H9 (cell line): ENCODE measurements at regions not wholly inside any gene's neighbourhood (a gene's known extent, or its start where the extent isn't known, plus 50 kb on each side); places are given as distances from the start of the nearest gene placed in this dataset.
A peak's percentile ranks its signal among the peaks of the same experiment; 100 is the strongest.

Experiments used
- DNase-seq: peaks from one replicate; pipeline ENCODE4 v3.0.0-alpha.2; 2017
- H2AFZ ChIP-seq: one replicate; pipeline ENCODE4 v1.6.1; 2013; ENCODE audit warnings: mild to moderate bottlenecking, low read length, control low read depth, moderate library complexity
- H2AK5ac ChIP-seq: 2 replicates; pipeline ENCODE4 v1.6.1; 2013; ENCODE audit warnings: low read length, control low read depth, mixed read lengths; ENCODE audit not compliant: insufficient read length
- H2BK120ac ChIP-seq: one replicate; pipeline ENCODE4 v1.6.1; 2013; ENCODE audit warnings: low read depth, mild to moderate bottlenecking, low read length, control low read depth, inconsistent platforms; ENCODE audit not compliant: poor library complexity, severe bottlenecking
- H2BK12ac ChIP-seq: 2 replicates; pipeline ENCODE4 v1.6.1; 2013; ENCODE audit warnings: low read length, control low read depth, mixed read lengths, low read depth; ENCODE audit not compliant: insufficient read length
- H2BK15ac ChIP-seq: 2 replicates; pipeline ENCODE4 v1.6.1; 2013; ENCODE audit warnings: low read depth, low read length, control low read depth
- H2BK20ac ChIP-seq: one replicate; pipeline ENCODE4 v1.6.1; 2013; ENCODE audit warnings: low read depth, mild to moderate bottlenecking, low read length, control low read depth, inconsistent platforms; ENCODE audit not compliant: poor library complexity, severe bottlenecking
- H2BK5ac ChIP-seq: 2 replicates; pipeline ENCODE4 v1.6.1; 2013; ENCODE audit warnings: low read length, control low read depth, mixed read lengths; ENCODE audit not compliant: insufficient read length
- H3K14ac ChIP-seq: 2 replicates; pipeline ENCODE4 v1.6.1; 2013; ENCODE audit warnings: low read length, control low read depth; ENCODE audit not compliant: insufficient read depth
- H3K18ac ChIP-seq: 2 replicates; pipeline ENCODE4 v1.6.1; 2013; ENCODE audit warnings: low read depth, mild to moderate bottlenecking, mixed read lengths, low read length, control low read depth; ENCODE audit not compliant: insufficient read length
- H3K23ac ChIP-seq: 2 replicates; pipeline ENCODE4 v1.6.1; 2013; ENCODE audit warnings: low read length, control low read depth, mixed read lengths, low read depth; ENCODE audit not compliant: insufficient read length
- H3K23me2 ChIP-seq: 2 replicates; pipeline ENCODE4 v1.6.1; 2013; ENCODE audit warnings: low read depth, mild to moderate bottlenecking, mixed read lengths, low read length, control low read depth; ENCODE audit not compliant: insufficient read length, poor library complexity, severe bottlenecking
- H3K27ac ChIP-seq: 2 replicates; pipeline ENCODE4 v1.5.1; 2013; ENCODE audit warnings: low read length, control low read depth, mixed read lengths, low read depth; ENCODE audit not compliant: insufficient read length
- H3K27me3 ChIP-seq: 2 replicates; pipeline ENCODE4 v1.6.1; 2013; ENCODE audit warnings: low read length, control low read depth, inconsistent platforms; ENCODE audit not compliant: insufficient read depth
- H3K4ac ChIP-seq: 2 replicates; pipeline ENCODE4 v1.6.1; 2013; ENCODE audit warnings: low read depth, mild to moderate bottlenecking, control low read depth, inconsistent platforms, low read length, moderate library complexity
- H3K4me1 ChIP-seq: 2 replicates; pipeline ENCODE4 v1.6.1; 2013; ENCODE audit warnings: low read length, control low read depth, inconsistent platforms; ENCODE audit not compliant: insufficient read depth
- H3K4me2 ChIP-seq: 2 replicates; pipeline ENCODE4 v1.6.1; 2013; ENCODE audit warnings: low read length, control low read depth, mixed read lengths; ENCODE audit not compliant: insufficient read length, insufficient read depth
- H3K56ac ChIP-seq: 2 replicates; pipeline ENCODE4 v1.6.1; 2013; ENCODE audit warnings: low read depth, mild to moderate bottlenecking, mixed read lengths, low read length, control low read depth; ENCODE audit not compliant: insufficient read length
- H3K79me1 ChIP-seq: 2 replicates; pipeline ENCODE4 v1.6.1; 2013; ENCODE audit warnings: low read depth, mild to moderate bottlenecking, moderate library complexity, low read length, control low read depth, inconsistent platforms; ENCODE audit not compliant: insufficient read depth, poor library complexity, severe bottlenecking
- H3K79me2 ChIP-seq: 2 replicates; pipeline ENCODE4 v1.6.1; 2013; ENCODE audit warnings: low read length, control low read depth, inconsistent platforms; ENCODE audit not compliant: insufficient read depth
- H3K9ac ChIP-seq: 2 replicates; pipeline ENCODE4 v1.6.1; 2013; ENCODE audit warnings: low read length, control low read depth, mixed read lengths; ENCODE audit not compliant: insufficient read length; ENCODE audit errors: extremely low read depth
- H3K9me3 ChIP-seq: one replicate; pipeline ENCODE4 v1.6.1; 2013; ENCODE audit warnings: low read depth, low read length, inconsistent platforms; ENCODE audit not compliant: control insufficient read depth
- H3T11ph ChIP-seq: one replicate; pipeline ENCODE4 v1.6.1; 2013; ENCODE audit warnings: mild to moderate bottlenecking, low read length, control low read depth, inconsistent platforms
- H4K20me1 ChIP-seq: one replicate; pipeline ENCODE4 v1.6.1; 2013; ENCODE audit not compliant: control insufficient read depth, insufficient read length, insufficient read depth
- H4K5ac ChIP-seq: 2 replicates; pipeline ENCODE4 v1.6.1; 2013; ENCODE audit warnings: low read depth, mild to moderate bottlenecking, mixed read lengths, low read length, control low read depth; ENCODE audit not compliant: insufficient read length
- H4K8ac ChIP-seq: replicated peaks from 2 replicates; pipeline ENCODE4 v1.6.1; 2013; ENCODE audit warnings: low read length, control low read depth, mixed read lengths, low read depth; ENCODE audit not compliant: insufficient read length
- H4K91ac ChIP-seq: 2 replicates; pipeline ENCODE4 v1.6.1; 2013; ENCODE audit warnings: low read depth, mild to moderate bottlenecking, moderate library complexity, mixed read lengths, low read length, control low read depth; ENCODE audit not compliant: insufficient read length
- H3K27ac Mint-ChIP-seq, 3 experiments: 2 replicates in 2 of 3; 3 replicates in 1 of 3; pipeline ENCODE4 v1.8.0; 2020 to 2021; ENCODE audit warnings: mixed read lengths in 3 of 3, mild to moderate bottlenecking in 1 of 3, moderate library complexity in 1 of 3
- H3K27me3 Mint-ChIP-seq: 2 replicates; pipeline ENCODE4 v1.8.0; 2021; ENCODE audit warnings: low read depth, mild to moderate bottlenecking, moderate library complexity, mixed read lengths
- H3K36me3 Mint-ChIP-seq, 3 experiments: 2 replicates in 2 of 3; 3 replicates in 1 of 3; pipeline ENCODE4 v1.8.0; 2020 to 2021; ENCODE audit warnings: low read depth in 3 of 3, mixed read lengths in 3 of 3; ENCODE audit not compliant: insufficient read depth in 1 of 3
- H3K4me1 Mint-ChIP-seq, 2 experiments: 2 replicates each; pipeline ENCODE4 v1.8.0; 2020; ENCODE audit warnings: mixed read lengths in 2 of 2
- H3K4me3 Mint-ChIP-seq, 2 experiments: 2 replicates in 1 of 2; 3 replicates in 1 of 2; pipeline ENCODE4 v1.8.0; 2020 to 2021; ENCODE audit warnings: mild to moderate bottlenecking in 2 of 2, mixed read lengths in 2 of 2, moderate library complexity in 1 of 2
- H3K9me3 Mint-ChIP-seq, 2 experiments: 2 replicates in 1 of 2; 3 replicates in 1 of 2; pipeline ENCODE4 v1.8.0; 2020; ENCODE audit warnings: mild to moderate bottlenecking in 2 of 2, mixed read lengths in 2 of 2, moderate library complexity in 1 of 2
- WGBS: extraction: QIAGEN DNeasy Blood & Tissue Kit; methylation state at CpG from one replicate; pipeline ENCODE4 v1.1.7; 2013; ENCODE audit warnings: missing lambda C conversion rate, low lambda C conversion rate, mixed read lengths; ENCODE audit not compliant: insufficient read length; ENCODE audit errors: extremely low coverage; 5-methylcytosine and 5-hydroxymethylcytosine counted together
- TF ChIP-seq, protein P1 (sequence below): fragments of 200-600 bp; sonication (generic); conservative IDR thresholded peaks from 3 replicates; pipeline ENCODE4 v1.8.0; 2021; ENCODE audit warnings: antibody characterized with exemption, mild to moderate bottlenecking

DNA sequence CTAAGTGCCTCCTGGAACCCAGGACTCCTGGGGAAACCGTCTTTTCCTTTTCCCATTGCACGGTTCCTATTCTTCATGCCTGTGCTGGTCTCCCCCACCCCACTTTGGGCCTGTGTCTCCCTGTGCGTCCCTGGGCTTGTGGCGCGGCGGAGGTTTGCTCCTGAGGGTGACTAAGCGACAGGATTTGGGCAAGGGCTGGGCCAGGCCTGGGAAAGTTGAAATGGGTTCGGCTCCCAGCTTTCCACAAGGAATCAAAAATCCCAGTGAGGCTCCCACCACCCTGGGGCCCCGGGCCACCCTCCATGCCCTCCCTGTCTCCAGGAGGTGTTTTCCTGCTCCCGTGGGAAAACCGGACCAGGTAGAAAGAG lies 197.6 kb downstream of the NDUFA10 start:
- no peak overlapping the region for H3K56ac ChIP-seq

More for the DNA sequence above, 197.6 kb downstream of the NDUFA10 start:
- H3K23me2 ChIP-seq = no peaks in the 10 kb centered on the region
- H4K8ac ChIP-seq = no peak overlapping the region
- no peak overlapping the region for H2BK20ac ChIP-seq
- Mint-ChIP-seq H3K4me1 (peaks cover 33 to 34% of the 10 kb centered on the region in 2 experiments), H3K36me3 (peaks cover 0 to 4% (median 0%) of the 10 kb centered on the region in 3 experiments; a peak in 2 of 7 replicates), H3K9me3 (peaks cover 0 to 5% of the 10 kb centered on the region in 2 experiments; a peak in 4 of 5 replicates), H3K4me3 (no peak overlapping the region), H3K27ac (no peak overlapping the region), H3K27me3 (peaks cover 10% of the 10 kb centered on the region)
- no peak overlapping the region for H3K23ac ChIP-seq
- H2BK15ac ChIP-seq = no peak overlapping the region
- peaks cover 2% of the 10 kb centered on the region; the same call in 1 of the 2 replicates for H3K4me1 ChIP-seq
- no peaks in the 10 kb centered on the region for H3K9me3 ChIP-seq
- no peak overlapping the region for H4K5ac ChIP-seq
- no peak overlapping the region for H2AK5ac ChIP-seq
- no peaks in the 10 kb centered on the region for H3K27me3 ChIP-seq
- H3K14ac ChIP-seq = no peak overlapping the region
- no peak overlapping the region for H3K4me2 ChIP-seq
- no peak overlapping the region for H3K18ac ChIP-seq
- H3T11ph ChIP-seq = no peak overlapping the region
- H2AFZ ChIP-seq = no peak overlapping the region
- H2BK5ac ChIP-seq = no peak overlapping the region
- no CpG with 5 or more reads among the region's 11 CpGs for WGBS
- no peak overlapping the region for H3K4ac ChIP-seq
- no peaks in the 10 kb centered on the region for H3K79me2 ChIP-seq
- DNase-seq = peak; percentile 15
- TF ChIP-seq, protein P1, sequence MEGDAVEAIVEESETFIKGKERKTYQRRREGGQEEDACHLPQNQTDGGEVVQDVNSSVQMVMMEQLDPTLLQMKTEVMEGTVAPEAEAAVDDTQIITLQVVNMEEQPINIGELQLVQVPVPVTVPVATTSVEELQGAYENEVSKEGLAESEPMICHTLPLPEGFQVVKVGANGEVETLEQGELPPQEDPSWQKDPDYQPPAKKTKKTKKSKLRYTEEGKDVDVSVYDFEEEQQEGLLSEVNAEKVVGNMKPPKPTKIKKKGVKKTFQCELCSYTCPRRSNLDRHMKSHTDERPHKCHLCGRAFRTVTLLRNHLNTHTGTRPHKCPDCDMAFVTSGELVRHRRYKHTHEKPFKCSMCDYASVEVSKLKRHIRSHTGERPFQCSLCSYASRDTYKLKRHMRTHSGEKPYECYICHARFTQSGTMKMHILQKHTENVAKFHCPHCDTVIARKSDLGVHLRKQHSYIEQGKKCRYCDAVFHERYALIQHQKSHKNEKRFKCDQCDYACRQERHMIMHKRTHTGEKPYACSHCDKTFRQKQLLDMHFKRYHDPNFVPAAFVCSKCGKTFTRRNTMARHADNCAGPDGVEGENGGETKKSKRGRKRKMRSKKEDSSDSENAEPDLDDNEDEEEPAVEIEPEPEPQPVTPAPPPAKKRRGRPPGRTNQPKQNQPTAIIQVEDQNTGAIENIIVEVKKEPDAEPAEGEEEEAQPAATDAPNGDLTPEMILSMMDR = no peak
- H4K20me1 ChIP-seq = no peaks in the 10 kb centered on the region
- H3K9ac ChIP-seq = no peak overlapping the region
- H4K91ac ChIP-seq = no peak overlapping the region
- H2BK120ac ChIP-seq = no peak overlapping the region
- no peak overlapping the region for H2BK12ac ChIP-seq
- H3K79me1 ChIP-seq = no peaks in the 10 kb centered on the region
- H3K27ac ChIP-seq = no peak overlapping the region
